Glutamatergic neuron (in vitro differentiated cells): ENCODE measurements at regions not wholly inside any gene's neighbourhood (a gene's known extent, or its start where the extent isn't known, plus 50 kb on each side); places are given as distances from the start of the nearest gene placed in this dataset.

Experiments
- DNase-seq: peaks from one replicate; pipeline ENCODE4 v3.0.0; 2022
- H3K27ac Mint-ChIP-seq: one replicate; pipeline ENCODE4 v1.8.0; 2020; ENCODE audit warnings: mild to moderate bottlenecking, mixed read lengths, inconsistent platforms; ENCODE audit not compliant: unreplicated experiment
- H3K27me3 Mint-ChIP-seq: one replicate; pipeline ENCODE4 v1.8.0; 2020; ENCODE audit warnings: mild to moderate bottlenecking, moderate library complexity, mixed read lengths, inconsistent platforms; ENCODE audit not compliant: unreplicated experiment
- H3K36me3 Mint-ChIP-seq: one replicate; pipeline ENCODE4 v1.8.0; 2020; ENCODE audit warnings: mild to moderate bottlenecking, mixed read lengths, inconsistent platforms; ENCODE audit not compliant: unreplicated experiment
- H3K4me1 Mint-ChIP-seq: one replicate; pipeline ENCODE4 v1.8.0; 2020; ENCODE audit warnings: mild to moderate bottlenecking, low read depth, mixed read lengths, inconsistent platforms; ENCODE audit not compliant: unreplicated experiment
- H3K4me3 Mint-ChIP-seq: one replicate; pipeline ENCODE4 v1.8.0; 2020; ENCODE audit warnings: mild to moderate bottlenecking, mixed read lengths, inconsistent platforms; ENCODE audit not compliant: unreplicated experiment
- H3K9me3 Mint-ChIP-seq: one replicate; pipeline ENCODE4 v1.8.0; 2020; ENCODE audit warnings: mild to moderate bottlenecking, moderate library complexity, mixed read lengths, inconsistent platforms; ENCODE audit not compliant: unreplicated experiment
- TF ChIP-seq, protein P1 (sequence below): fragments of 200-600 bp; sonication (generic); IDR thresholded peaks from one replicate; pipeline ENCODE4 v1.5.0; 2021; ENCODE audit not compliant: partially characterized antibody, unreplicated experiment

DNA sequence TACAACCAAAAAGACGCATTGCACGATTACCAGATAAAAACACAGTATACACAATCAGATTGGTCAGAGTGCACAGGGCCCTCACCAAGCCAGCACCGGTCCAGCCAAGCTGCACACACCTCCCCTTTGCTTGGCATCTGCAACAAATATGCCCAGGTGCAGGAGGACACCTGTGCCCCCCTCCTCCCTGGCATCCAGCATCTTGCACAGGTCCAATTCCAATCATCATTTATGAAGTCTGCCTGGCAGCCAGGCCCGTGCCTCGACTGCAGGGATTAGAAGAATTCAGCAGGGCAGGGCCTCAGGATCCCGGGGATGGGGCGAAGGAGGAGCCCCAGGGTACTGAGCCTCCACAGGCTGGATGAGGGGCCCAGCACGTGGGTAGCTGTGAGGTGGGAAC is 302.1 kb downstream of the CTTN start:
- no peak overlapping the region for H3K27ac Mint-ChIP-seq
- TF ChIP-seq, protein P1, sequence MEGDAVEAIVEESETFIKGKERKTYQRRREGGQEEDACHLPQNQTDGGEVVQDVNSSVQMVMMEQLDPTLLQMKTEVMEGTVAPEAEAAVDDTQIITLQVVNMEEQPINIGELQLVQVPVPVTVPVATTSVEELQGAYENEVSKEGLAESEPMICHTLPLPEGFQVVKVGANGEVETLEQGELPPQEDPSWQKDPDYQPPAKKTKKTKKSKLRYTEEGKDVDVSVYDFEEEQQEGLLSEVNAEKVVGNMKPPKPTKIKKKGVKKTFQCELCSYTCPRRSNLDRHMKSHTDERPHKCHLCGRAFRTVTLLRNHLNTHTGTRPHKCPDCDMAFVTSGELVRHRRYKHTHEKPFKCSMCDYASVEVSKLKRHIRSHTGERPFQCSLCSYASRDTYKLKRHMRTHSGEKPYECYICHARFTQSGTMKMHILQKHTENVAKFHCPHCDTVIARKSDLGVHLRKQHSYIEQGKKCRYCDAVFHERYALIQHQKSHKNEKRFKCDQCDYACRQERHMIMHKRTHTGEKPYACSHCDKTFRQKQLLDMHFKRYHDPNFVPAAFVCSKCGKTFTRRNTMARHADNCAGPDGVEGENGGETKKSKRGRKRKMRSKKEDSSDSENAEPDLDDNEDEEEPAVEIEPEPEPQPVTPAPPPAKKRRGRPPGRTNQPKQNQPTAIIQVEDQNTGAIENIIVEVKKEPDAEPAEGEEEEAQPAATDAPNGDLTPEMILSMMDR: no peak
- peaks cover 8% of the 10 kb centered on the region for H3K27me3 Mint-ChIP-seq

DNA sequence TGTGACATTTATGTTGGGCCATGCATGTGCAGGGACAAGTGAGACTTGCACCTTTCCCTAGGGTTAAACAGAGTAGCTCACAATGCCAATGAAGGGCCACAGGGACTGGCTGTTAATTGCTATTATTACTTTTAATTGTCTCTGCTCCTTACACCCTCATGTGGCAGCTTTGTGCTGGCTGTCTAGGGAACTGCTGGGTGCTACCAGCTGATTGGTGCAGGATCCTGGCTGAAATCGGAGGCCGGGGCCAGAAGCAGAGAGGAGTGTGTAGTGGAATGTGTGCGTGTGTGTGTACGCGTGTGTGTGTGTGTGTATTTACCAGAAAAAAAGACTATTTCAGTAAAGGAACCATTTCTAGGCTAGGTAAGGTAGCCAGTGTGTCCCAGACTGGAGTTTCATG is 302.5 kb downstream of the CTTN start:
- DNase-seq: no peak
- TF ChIP-seq, protein P1: no peak
- Mint-ChIP-seq H3K27ac (no peak overlapping the region), H3K9me3 (peaks cover 7% of the 10 kb centered on the region), H3K4me3 (no peak overlapping the region), H3K4me1 (no peaks in the 10 kb centered on the region), H3K36me3 (peaks cover 13% of the 10 kb centered on the region), H3K27me3 (peaks cover 8% of the 10 kb centered on the region)

More for the DNA sequence above, 302.1 kb downstream of the CTTN start:
- DNase-seq: no peak
- Mint-ChIP-seq H3K36me3 (peaks cover 13% of the 10 kb centered on the region), H3K4me3 (no peak overlapping the region), H3K4me1 (no peaks in the 10 kb centered on the region), H3K9me3 (peaks cover 7% of the 10 kb centered on the region)

DNA sequence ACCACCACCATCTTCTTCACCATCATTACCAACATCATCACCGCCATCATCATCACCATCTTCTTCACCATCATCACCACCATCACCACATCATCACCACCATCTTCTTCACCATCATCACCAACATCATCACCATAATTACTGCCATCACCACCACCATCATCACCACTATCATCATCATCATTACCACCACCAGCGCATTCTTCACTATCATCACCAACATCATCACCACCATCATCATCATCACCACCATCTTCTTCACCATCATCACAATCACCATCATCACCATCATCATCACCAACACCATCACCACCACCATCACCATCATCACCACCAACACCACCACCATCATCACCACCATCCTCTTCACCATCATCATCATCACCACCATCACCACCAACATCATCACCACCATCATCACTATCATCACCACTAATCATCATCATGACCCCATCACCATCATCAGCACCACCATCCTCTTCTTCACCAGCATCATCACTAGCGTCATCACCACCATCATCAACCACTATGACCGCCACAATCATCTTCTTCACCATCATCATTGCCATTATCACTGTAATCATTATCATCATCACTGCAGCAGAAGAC is 303.8 kb downstream of the CTTN start:
- Mint-ChIP-seq H3K9me3 (no peaks in the 10 kb centered on the region), H3K27ac (no peak overlapping the region), H3K4me3 (no peak overlapping the region), H3K27me3 (peaks cover 3% of the 10 kb centered on the region), H3K4me1 (no peaks in the 10 kb centered on the region), H3K36me3 (peaks cover 7% of the 10 kb centered on the region)
- no peak for DNase-seq
- TF ChIP-seq, protein P1: no peak

DNA sequence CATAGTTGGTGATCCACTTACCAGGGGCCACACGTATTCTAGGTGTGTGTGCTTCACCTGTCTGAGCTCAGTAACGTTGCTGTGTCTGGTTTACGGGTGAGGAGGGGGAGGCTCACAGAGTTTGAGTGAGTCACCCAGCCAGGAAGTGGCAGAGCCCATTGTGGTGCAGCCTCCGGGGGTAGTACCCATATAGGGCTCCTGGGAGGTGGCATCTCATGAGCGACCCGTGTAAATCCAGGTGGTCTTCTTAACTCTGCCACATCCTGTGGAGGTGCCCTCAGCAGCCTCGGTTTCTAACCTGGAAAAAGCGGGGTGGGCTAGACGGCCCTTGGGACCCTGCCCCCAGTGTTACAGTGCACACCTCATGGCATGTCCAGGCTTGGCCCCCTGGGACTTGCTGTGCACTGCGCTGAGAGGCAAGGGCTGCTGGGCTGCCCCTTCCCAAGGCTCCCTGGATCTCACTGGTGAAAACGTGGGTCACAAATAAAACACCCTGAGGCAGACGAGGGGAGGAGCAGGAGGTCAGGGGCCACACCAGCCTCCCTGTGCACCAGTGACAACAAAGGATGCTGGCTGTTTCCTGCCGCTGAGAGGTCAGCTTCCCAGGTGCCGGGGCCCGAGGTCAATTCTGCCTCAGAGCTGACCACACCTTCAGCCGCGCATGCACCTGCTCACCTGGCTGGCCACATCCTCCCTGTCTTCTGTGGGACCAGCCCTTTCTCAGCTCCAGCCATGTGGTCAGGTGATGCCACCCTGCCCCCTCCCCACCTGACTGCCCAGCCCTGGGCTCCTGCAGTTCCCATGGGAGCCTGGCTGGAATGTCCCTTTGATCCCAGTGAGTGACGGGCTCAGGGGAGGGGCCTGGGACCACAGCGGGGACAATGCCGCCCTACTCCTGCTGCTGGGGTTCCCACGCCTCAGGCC is 305.1 kb downstream of the CTTN start:
- TF ChIP-seq, protein P1: no peak
- Mint-ChIP-seq H3K9me3 (no peaks in the 10 kb centered on the region), H3K27ac (no peak overlapping the region), H3K4me1 (peaks cover 4% of the 10 kb centered on the region), H3K36me3 (peaks cover 4% of the 10 kb centered on the region), H3K27me3 (peaks cover 3% of the 10 kb centered on the region), H3K4me3 (no peak overlapping the region)
- DNase-seq: no peak

DNA sequence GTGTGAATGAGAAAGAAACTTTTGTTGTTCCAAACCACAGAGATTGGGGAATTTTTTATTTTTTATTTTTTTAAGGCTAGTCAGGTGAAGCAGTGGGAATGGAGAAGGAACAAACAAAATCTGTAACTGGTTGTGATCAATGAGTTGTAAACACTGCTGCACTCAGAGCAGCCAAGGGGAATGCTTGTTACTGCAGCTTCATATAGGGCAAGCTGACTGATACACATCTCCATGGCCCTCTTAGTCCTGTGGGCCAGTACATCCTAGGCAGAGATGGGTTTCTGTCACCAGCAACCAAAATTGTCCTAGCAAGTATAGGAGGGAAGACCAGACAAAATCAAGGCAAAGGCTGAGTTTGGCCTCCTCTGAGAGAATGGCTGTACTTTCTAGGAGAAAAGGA is 306.8 kb downstream of the CTTN start:
- no peak for DNase-seq
- peaks cover 4% of the 10 kb centered on the region for H3K36me3 Mint-ChIP-seq
- TF ChIP-seq, protein P1: no peak
- H3K4me3 Mint-ChIP-seq: no peak overlapping the region
- H3K27ac Mint-ChIP-seq: no peak overlapping the region
- peaks cover 5% of the 10 kb centered on the region for H3K27me3 Mint-ChIP-seq
- peaks cover 6% of the 10 kb centered on the region for H3K4me1 Mint-ChIP-seq
- H3K9me3 Mint-ChIP-seq: no peaks in the 10 kb centered on the region
